Transverse colon (tissue), 4 donors: ENCODE measurements at regions not wholly inside any gene's neighbourhood (a gene's known extent, or its start where the extent isn't known, plus 50 kb on each side); places are given as distances from the start of the nearest gene placed in this dataset.

Source experiments
- DNase-seq: peaks from one replicate; pipeline ENCODE4 v3.0.0-alpha.2; 2019
- H3K27ac ChIP-seq, 4 donors: fragments of 200-600 bp; sonication (generic); 2 replicates each; pipeline ENCODE4 v1.5.1; 2016 to 2018; ENCODE audit warnings: inconsistent platforms in 4 of 4
- H3K27me3 ChIP-seq: fragments of 200-600 bp; sonication (generic); 2 replicates; pipeline ENCODE4 v1.5.1; 2017; ENCODE audit warnings: inconsistent platforms
- H3K36me3 ChIP-seq, 4 donors: fragments of 200-600 bp; sonication (generic); 2 replicates each; pipeline ENCODE4 v1.5.1; 2017 to 2019; ENCODE audit warnings: inconsistent platforms in 4 of 4
- H3K4me1 ChIP-seq, 4 donors: fragments of 200-600 bp; sonication (generic); 2 replicates each; pipeline ENCODE4 v1.5.1; 2017 to 2020; ENCODE audit warnings: inconsistent platforms in 4 of 4
- H3K4me3 ChIP-seq, 4 donors: fragments of 200-600 bp; sonication (generic); 1 replicate in 1 of 4; 2 replicates in 3 of 4; pipeline versions ENCODE4 v1.5.1 to v1.6.1; 2017 to 2019; ENCODE audit warnings: inconsistent platforms in 4 of 4
- H3K9me3 ChIP-seq, 2 donors: fragments of 200-600 bp; sonication (generic); 2 replicates each; pipeline ENCODE4 v1.5.1; 2017 to 2019; ENCODE audit warnings: inconsistent platforms in 2 of 2
- CTCF ChIP-seq, 5 experiments: fragments of 200-600 bp in 3 of 5; fragments of 450-650 bp in 2 of 5; sonication (generic) in 3 of 5; IDR thresholded peaks; 1 replicate in 2 of 5; 2 replicates in 3 of 5; pipeline ENCODE4 v1.5.1; 2016 to 2017; ENCODE audit warnings: antibody characterized with exemption in 5 of 5, inconsistent platforms in 3 of 5, mild to moderate bottlenecking in 2 of 5, moderate library complexity in 1 of 5
- EP300 ChIP-seq: sonication (generic); formaldehyde crosslinking; IDR thresholded peaks from one replicate; pipeline ENCODE4 v1.6.1; 2017; ENCODE audit warnings: antibody characterized with exemption, low read depth
- POLR2A ChIP-seq: fragments of 450-650 bp; IDR thresholded peaks from one replicate; pipeline ENCODE4 v1.6.1; 2016; ENCODE audit warnings: antibody characterized with exemption, mild to moderate bottlenecking, moderate library complexity
- POLR2AphosphoS5 ChIP-seq, 3 donors: sonication (generic); formaldehyde crosslinking; IDR thresholded peaks; one replicate each; pipeline ENCODE4 v1.6.1; 2016; ENCODE audit warnings: antibody characterized with exemption in 3 of 3
- WGBS, 2 donors: methylation state at CpG; one replicate each; pipeline ENCODE4 v1.1.5; 2018; ENCODE audit warnings: low coverage in 1 of 2; 5-methylcytosine and 5-hydroxymethylcytosine counted together
- in situ Hi-C, 4 donors: fragments of 200-750 bp; cut with MboI; loops; one replicate each; pipeline versions ENCODE4 v1.15.0 to v1.15.1; 2017; ENCODE audit warnings: low sequenced_read_pairs in 3 of 4, low pct_ligation_motif_present in 1 of 4, low pct_unique_long_range_greater_than_20kb in 1 of 4
- intact Hi-C: fragments of 100-400 bp; cut with DNase I; formaldehyde crosslinking; loops from one replicate; pipeline ENCODE4 v1.15.1; 2023; ENCODE audit warnings: low total_unique reads

GRCh38 chr5:109247986-109248385 is 161.8 kb downstream of the PJA2 start:
- Histone ChIP-seq H3K27ac (no peak overlapping the region), H3K4me3 (no peak overlapping the region), H3K36me3 (no peaks in the 10 kb centered on the region), H3K27me3 (no peaks in the 10 kb centered on the region), H3K4me1 (no peaks in the 10 kb centered on the region), H3K9me3 (peaks cover 6 to 9% of the 10 kb centered on the region in 2 donors)
- intact Hi-C loops (no loop called here), in situ Hi-C loops (no loop called here)
- no peak for DNase-seq
- TF ChIP-seq POLR2A (no peak), CTCF (IDR thresholded peaks at IDR 0.05) (no peak), EP300 (no peak)

- intact Hi-C loops, result no loop called here
- H3K27me3 ChIP-seq, result no peaks in the 10 kb centered on the region
- DNase-seq, result no peak
- TF ChIP-seq CTCF (IDR thresholded peaks at IDR 0.05) (no peak), POLR2AphosphoS5 (IDR thresholded peaks at IDR 0.05) (no peak), POLR2A (no peak), EP300 (no peak)
- 88 to 90% methylated on average over 6 to 7 of the region's 7 CpGs for WGBS, 2 donors
- no peaks in the 10 kb centered on the region for H3K4me1 ChIP-seq
- in situ Hi-C loops, result no loop called here
- no peak overlapping the region for H3K27ac ChIP-seq
- peaks cover 6 to 9% of the 10 kb centered on the region in 2 donors for H3K9me3 ChIP-seq
- H3K36me3 ChIP-seq, result no peaks in the 10 kb centered on the region
- H3K4me3 ChIP-seq, result no peak overlapping the region
Measured at GRCh38 chr5:109246841-109247592, 162.8 kb downstream of the PJA2 start.
